HCT116 (cell line): ENCODE measurements at regions not wholly inside any gene's neighbourhood (a gene's known extent, or its start where the extent isn't known, plus 50 kb on each side); places are given as distances from the start of the nearest gene placed in this dataset.

Experiments
- ATAC-seq: fragments of 200-7000 bp; cut with Tn5 transposase; 2 replicates; pipeline ENCODE4 v1.9.1; 2020; ENCODE audit warnings: mild to moderate bottlenecking, moderate library complexity
- BruUV-seq: library from RNA; stranded (reverse); fragments of 400-500 nt; replicated peaks from 2 replicates; lab custom pipeline; 2021; lab: Mats Ljungman, UMichigan
- CTCF ChIA-PET: fragments of 300-600 bp; sonication (Branson Sonifier 250); formaldehyde crosslinking; loops from one replicate; lab custom pipeline; 2021; ENCODE audit warnings: antibody characterized with exemption; lab: Charles Lee
- POLR2A ChIA-PET: fragments of 300-600, 350-600 bp; sonication (Branson Sonifier 250); formaldehyde crosslinking; loops from one replicate; lab custom pipeline; 2021; ENCODE audit warnings: antibody characterized with exemption; lab: Charles Lee
- RAD21 ChIA-PET, 2 experiments: fragments of 300-600 bp; sonication (Branson Sonifier 250); formaldehyde crosslinking; loops; one replicate each; lab custom pipeline; 2023; ENCODE audit warnings: low total read pairs in 2 of 2; ENCODE audit not compliant: uncharacterized antibody in 2 of 2, unreplicated experiment in 2 of 2, low non-redundant PET in 1 of 2; lab: Charles Lee
- DNase-seq: peaks from one replicate; pipeline ENCODE4 v3.0.0-alpha.2; 2010; ENCODE audit warnings: low read depth, low spot score
- H2AFZ ChIP-seq: fragments of 200-600 bp; shearing (Covaris generic), sonication (generic); 2 replicates; pipeline ENCODE4 v1.6.1; 2017; ENCODE audit warnings: low read depth, mixed run types, mixed read lengths, antibody characterized with exemption, low read length; ENCODE audit not compliant: poor library complexity, severe bottlenecking
- H3K27ac ChIP-seq: 2 replicates; pipeline ENCODE4 v1.5.1; 2012; ENCODE audit warnings: low read depth, low read length
- H3K27me3 ChIP-seq: fragments of 200-600 bp; sonication (generic); 2 replicates; pipeline ENCODE4 v1.6.1; 2016; ENCODE audit warnings: mixed run types, low read length, mixed read lengths; ENCODE audit not compliant: insufficient read depth
- H3K36me3 ChIP-seq, 2 experiments: fragments of 200-500 bp in 1 of 2; fragments of 200-600 bp in 1 of 2; sonication (Bioruptor generic) in 1 of 2; sonication (generic) in 1 of 2; 2 replicates each; pipeline versions ENCODE4 v1.5.1 to v1.6.1; 2014 to 2016; ENCODE audit warnings: low read length in 2 of 2, inconsistent platforms in 1 of 2, mixed read lengths in 1 of 2, mixed run types in 1 of 2; ENCODE audit not compliant: insufficient read depth in 2 of 2, control insufficient read depth in 1 of 2
- H3K4me1 ChIP-seq, 2 experiments: fragments of 200-600 bp in 1 of 2; sonication (generic) in 1 of 2; 2 replicates each; pipeline versions ENCODE4 v1.5.1 to v1.6.1; 2012 to 2017; ENCODE audit warnings: low read length in 2 of 2, inconsistent platforms in 1 of 2, mild to moderate bottlenecking in 1 of 2, mixed read lengths in 1 of 2, mixed run types in 1 of 2, moderate library complexity in 1 of 2; ENCODE audit not compliant: insufficient read depth in 2 of 2, control insufficient read depth in 1 of 2
- H3K4me2 ChIP-seq: fragments of 200-600 bp; sonication (generic); 2 replicates; pipeline ENCODE4 v1.6.1; 2017; ENCODE audit warnings: mixed run types, low read length, mixed read lengths
- H3K4me3 ChIP-seq, 2 experiments: fragments of 200-600 bp in 1 of 2; sonication (generic) in 1 of 2; replicated peaks in 1 of 2; 2 replicates each; pipeline ENCODE4 v1.5.1; 2011 to 2016; ENCODE audit warnings: low read length in 2 of 2, control low read depth in 1 of 2, low read depth in 1 of 2, mild to moderate bottlenecking in 1 of 2, mixed read lengths in 1 of 2, mixed run types in 1 of 2
- H3K79me2 ChIP-seq: fragments of 200-600 bp; sonication (generic); 2 replicates; pipeline ENCODE4 v1.6.1; 2017; ENCODE audit warnings: mild to moderate bottlenecking, mixed run types, low read length, moderate library complexity, mixed read lengths; ENCODE audit not compliant: insufficient read depth
- H3K9ac ChIP-seq: fragments of 200-600 bp; sonication (generic); 2 replicates; pipeline ENCODE4 v1.6.1; 2016; ENCODE audit warnings: low read length, mixed read lengths
- H3K9me2 ChIP-seq: fragments of 200-600 bp; sonication (generic), shearing (Covaris generic); 2 replicates; pipeline ENCODE4 v1.6.1; 2017; ENCODE audit warnings: mixed run types, mild to moderate bottlenecking, moderate library complexity; ENCODE audit not compliant: insufficient read depth
- H3K9me3 ChIP-seq, 2 experiments: fragments of 200-500 bp in 1 of 2; fragments of 200-600 bp in 1 of 2; sonication (Bioruptor generic) in 1 of 2; sonication (generic) in 1 of 2; 2 replicates each; pipeline ENCODE4 v1.6.1; 2014 to 2017; ENCODE audit warnings: low read length in 2 of 2, mixed read lengths in 2 of 2, inconsistent platforms in 1 of 2, low read depth in 1 of 2, mild to moderate bottlenecking in 1 of 2, mixed run types in 1 of 2, moderate library complexity in 1 of 2; ENCODE audit not compliant: control insufficient read depth in 1 of 2, insufficient read depth in 1 of 2
- H4K20me1 ChIP-seq: fragments of 200-600 bp; sonication (generic), shearing (Covaris generic); 2 replicates; pipeline ENCODE4 v1.6.1; 2017; ENCODE audit warnings: mixed run types, mild to moderate bottlenecking, moderate library complexity; ENCODE audit not compliant: insufficient read depth
- ATF3 ChIP-seq: IDR thresholded peaks from 2 replicates; pipeline ENCODE4 v1.6.1; 2012
- CBX3 ChIP-seq: IDR thresholded peaks from 2 replicates; pipeline ENCODE4 v1.6.1; 2012; ENCODE audit warnings: low read depth
- CEBPB ChIP-seq: IDR thresholded peaks from 2 replicates; pipeline ENCODE4 v1.6.1; 2012; ENCODE audit warnings: low read depth
- CTCF ChIP-seq, 3 experiments: fragments of 200-600 bp in 1 of 3; sonication (generic) in 1 of 3; IDR thresholded peaks in 2 of 3; conservative IDR thresholded peaks in 1 of 3; 2 replicates each; pipeline ENCODE4 v1.5.1; 2012 to 2017; ENCODE audit warnings: low read depth in 2 of 3, low read length in 2 of 3, antibody characterized with exemption in 1 of 3, borderline replicate concordance in 1 of 3, control low read depth in 1 of 3, mild to moderate bottlenecking in 1 of 3, mixed read lengths in 1 of 3, mixed run types in 1 of 3, moderate library complexity in 1 of 3; ENCODE audit not compliant: insufficient read depth in 1 of 3
- EGR1 ChIP-seq: IDR thresholded peaks from 2 replicates; pipeline ENCODE4 v1.6.1; 2012; ENCODE audit warnings: low read depth
- ELF1 ChIP-seq: IDR thresholded peaks from 2 replicates; pipeline ENCODE4 v1.6.1; 2012; ENCODE audit warnings: low read depth, borderline replicate concordance
- EZH2phosphoT487 ChIP-seq: fragments of 200-600 bp; IDR thresholded peaks from 2 replicates; pipeline ENCODE4 v1.6.1; 2018; ENCODE audit warnings: antibody characterized with exemption, borderline replicate concordance
- FOSL1 ChIP-seq: IDR thresholded peaks from 2 replicates; pipeline ENCODE4 v1.6.1; 2012; ENCODE audit warnings: low read depth
- MAX ChIP-seq: IDR thresholded peaks from 2 replicates; pipeline ENCODE4 v1.6.1; 2012
- POLR2AphosphoS5 ChIP-seq: IDR thresholded peaks from 2 replicates; pipeline ENCODE4 v1.6.1; 2011; ENCODE audit warnings: mild to moderate bottlenecking, low read depth, low read length, moderate library complexity
- REST ChIP-seq: IDR thresholded peaks from 2 replicates; pipeline ENCODE4 v1.6.1; 2012; ENCODE audit warnings: low read depth
- SIN3A ChIP-seq: IDR thresholded peaks from 2 replicates; pipeline ENCODE4 v1.6.1; 2012; ENCODE audit warnings: low read depth
- SRF ChIP-seq: IDR thresholded peaks from 2 replicates; pipeline ENCODE4 v1.6.1; 2012; ENCODE audit warnings: low read depth
- TCF7L2 ChIP-seq: IDR thresholded peaks from 2 replicates; pipeline ENCODE4 v1.7.0; 2011; ENCODE audit warnings: borderline replicate concordance, inconsistent platforms; ENCODE audit not compliant: insufficient read depth, insufficient read length; ENCODE audit errors: extremely low read depth
- YY1 ChIP-seq: IDR thresholded peaks from 2 replicates; pipeline ENCODE4 v1.6.1; 2011; ENCODE audit warnings: low read length, low read depth, moderate library complexity, mild to moderate bottlenecking; ENCODE audit not compliant: insufficient replicate concordance; ENCODE audit errors: extremely low read depth
- ZBTB33 ChIP-seq: IDR thresholded peaks from 2 replicates; pipeline ENCODE4 v1.6.1; 2011; ENCODE audit warnings: mild to moderate bottlenecking, low read length, moderate library complexity; ENCODE audit not compliant: insufficient replicate concordance; ENCODE audit errors: extremely low read depth
- ZFX ChIP-seq: fragments of 450-650 bp; IDR thresholded peaks from 2 replicates; pipeline ENCODE4 v1.6.1; 2017
- ZNF274 ChIP-seq: fragments of 200-500 bp; sonication (Bioruptor generic); IDR thresholded peaks from 2 replicates; pipeline ENCODE4 v1.6.1; 2014; ENCODE audit warnings: mild to moderate bottlenecking, low read depth, low read length, inconsistent platforms
- intact Hi-C: fragments of 100-400 bp; cut with micrococcal nuclease; formaldehyde crosslinking; loops from 2 replicates; pipeline ENCODE4 v1.10.0; 2022

- intact Hi-C loops = no loop called here
- Histone ChIP-seq H3K9me3 (no peaks in the 10 kb centered on the region), H3K4me1 (no peaks in the 10 kb centered on the region), H3K79me2 (no peaks in the 10 kb centered on the region), H4K20me1 (no peaks in the 10 kb centered on the region; the same call in 1 of the 2 replicates), H3K4me2 (no peak overlapping the region), H3K9me2 (no peaks in the 10 kb centered on the region), H3K9ac (no peak overlapping the region), H3K36me3 (no peaks in the 10 kb centered on the region), H3K4me3 (no peak overlapping the region), H2AFZ (no peak overlapping the region), H3K27ac (no peak overlapping the region), H3K27me3 (no peaks in the 10 kb centered on the region)
- ChIA-PET CTCF (no interaction called here), POLR2A (no interaction called here), RAD21 (no interaction called here)
- ATAC-seq (no peak), DNase-seq (no peak)
- BruUV-seq = no TSS peak
- TF ChIP-seq SRF = no peak
- no peak for TF ChIP-seq ELF1
- TF ChIP-seq YY1 = no peak
- TF ChIP-seq CTCF (IDR thresholded peaks at IDR 0.05 in 2 of 3, conservative IDR thresholded peaks at IDR 0.05 in 1 of 3; ENCODE audit: borderline replicate concordance in 1 of 3, insufficient read depth in 1 of 3, low read depth in 2 of 3, low read length in 2 of 3) = no peak
- no peak for TF ChIP-seq FOSL1
- TF ChIP-seq POLR2AphosphoS5 = no peak
- no peak for TF ChIP-seq CBX3
- no peak for TF ChIP-seq EZH2phosphoT487
- no peak for TF ChIP-seq MAX
- no peak for TF ChIP-seq EGR1
- TF ChIP-seq REST = no peak
- no peak for TF ChIP-seq TCF7L2
- no peak for TF ChIP-seq ZFX
- TF ChIP-seq CEBPB = no peak
- TF ChIP-seq SIN3A = no peak
- no peak for TF ChIP-seq ATF3
- no peak for TF ChIP-seq ZNF274
- no peak for TF ChIP-seq ZBTB33
Measured at GRCh38 chr6:103326760-103327757, 1532.7 kb downstream of the HACE1 start.
